MG63 (cell line): ENCODE measurements at regions not wholly inside any gene's neighbourhood (a gene's known extent, or its start where the extent isn't known, plus 50 kb on each side); places are given as distances from the start of the nearest gene placed in this dataset.

Experiments
- DNase-seq: peaks from one replicate; pipeline ENCODE4 v3.0.0-alpha.2; 2020
- H3K27me3 ChIP-seq: fragments of 250-450 bp; sonication (Bioruptor Pico); 2 replicates; pipeline ENCODE4 v1.5.1; 2020; ENCODE audit warnings: mild to moderate bottlenecking, moderate library complexity
- H3K36me3 ChIP-seq: fragments of 250-450 bp; sonication (Bioruptor Pico); 2 replicates; pipeline ENCODE4 v1.5.1; 2020; ENCODE audit warnings: mild to moderate bottlenecking, moderate library complexity
- H3K4me3 ChIP-seq: fragments of 250-450 bp; sonication (Bioruptor Pico); 2 replicates; pipeline ENCODE4 v1.5.1; 2020; ENCODE audit warnings: mild to moderate bottlenecking, moderate library complexity
- H3K9me3 ChIP-seq: fragments of 250-450 bp; sonication (Bioruptor Pico); 2 replicates; pipeline ENCODE4 v1.5.1; 2020; ENCODE audit warnings: mild to moderate bottlenecking, moderate library complexity

DNA sequence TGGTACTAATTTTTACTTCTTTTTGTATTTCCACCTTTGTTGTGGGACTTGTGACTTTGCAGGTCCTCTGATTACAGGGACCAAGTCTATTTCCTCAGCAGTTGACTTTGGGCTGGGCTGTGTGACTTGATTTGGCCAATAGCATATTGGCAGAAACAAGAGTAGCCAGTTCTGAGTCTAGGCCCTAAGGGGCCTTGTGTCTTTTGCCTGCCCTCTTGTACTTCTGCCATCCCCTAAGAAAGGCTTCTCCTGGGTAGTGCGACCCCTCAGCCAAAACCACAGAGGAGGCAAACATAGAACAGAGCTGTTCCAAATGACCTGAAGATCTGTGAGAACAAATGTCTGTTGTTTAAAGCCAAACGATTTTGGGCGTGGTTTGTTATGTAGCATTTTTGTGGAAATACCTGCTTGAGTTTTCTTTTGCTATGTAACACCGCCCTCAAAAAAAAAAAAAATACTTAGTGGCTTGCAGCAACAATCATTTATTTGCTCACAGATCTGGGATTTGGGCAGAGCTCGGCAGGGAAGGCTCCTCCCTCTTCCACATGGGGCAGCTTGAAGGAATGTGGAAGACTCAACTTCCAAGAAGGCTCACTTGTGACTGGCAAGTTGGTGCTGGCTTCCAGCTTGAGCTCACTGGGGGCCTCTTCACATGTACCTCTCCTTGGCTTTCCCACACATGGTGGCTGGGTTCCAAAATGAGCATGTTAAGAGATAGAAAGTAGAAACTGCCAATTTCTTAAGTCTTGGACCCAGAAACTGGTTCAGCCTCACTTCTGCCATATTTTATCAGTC lies 423.0 kb upstream of the CNKSR2 start:
- Histone ChIP-seq H3K9me3 (no peaks in the 10 kb centered on the region), H3K4me3 (no peak overlapping the region), H3K36me3 (no peaks in the 10 kb centered on the region), H3K27me3 (no peaks in the 10 kb centered on the region)
- DNase-seq: no peak

- no peak for DNase-seq
- H3K27me3 ChIP-seq: no peaks in the 10 kb centered on the region
- no peaks in the 10 kb centered on the region for H3K9me3 ChIP-seq
- no peaks in the 10 kb centered on the region for H3K36me3 ChIP-seq
- H3K4me3 ChIP-seq: no peak overlapping the region
Observed at GRCh38 chrX:20947411-20947912, 426.8 kb upstream of the CNKSR2 start.

GRCh38 chrX:20913760-20914159 lies 460.5 kb upstream of the CNKSR2 start:
- Histone ChIP-seq H3K27me3 (no peaks in the 10 kb centered on the region), H3K4me3 (no peak overlapping the region), H3K9me3 (no peaks in the 10 kb centered on the region), H3K36me3 (no peaks in the 10 kb centered on the region)
- no peak for DNase-seq

GRCh38 chrX:20906571-20906970 lies 467.6 kb upstream of the CNKSR2 start:
- Histone ChIP-seq H3K4me3 (no peak overlapping the region), H3K36me3 (no peaks in the 10 kb centered on the region), H3K9me3 (no peaks in the 10 kb centered on the region), H3K27me3 (no peaks in the 10 kb centered on the region)
- DNase-seq: no peak

DNA sequence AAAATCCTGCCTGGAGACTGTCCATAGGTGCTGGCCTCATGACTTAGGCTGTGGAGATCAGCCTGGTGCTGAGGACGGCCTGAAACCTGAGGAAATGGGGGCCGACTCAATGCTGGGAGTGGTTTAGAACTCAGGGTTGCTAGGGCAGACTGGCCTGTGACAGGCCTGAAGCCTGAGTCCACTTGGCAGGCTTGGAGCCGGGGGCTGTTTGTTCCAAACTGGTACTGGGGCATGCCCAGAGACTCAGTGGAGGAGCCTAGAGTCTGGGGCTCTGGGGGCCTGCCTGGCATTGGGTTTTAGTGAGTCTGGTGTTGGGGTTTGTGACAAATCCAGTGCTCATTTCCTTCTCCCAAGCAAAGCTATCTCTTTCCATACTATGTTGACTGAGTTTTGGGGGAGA lies 489.7 kb upstream of the CNKSR2 start:
- no peaks in the 10 kb centered on the region for H3K36me3 ChIP-seq
- no peaks in the 10 kb centered on the region for H3K27me3 ChIP-seq
- no peaks in the 10 kb centered on the region for H3K9me3 ChIP-seq
- DNase-seq: no peak
- no peak overlapping the region for H3K4me3 ChIP-seq

- Histone ChIP-seq H3K9me3 (no peaks in the 10 kb centered on the region), H3K4me3 (no peak overlapping the region), H3K36me3 (no peaks in the 10 kb centered on the region), H3K27me3 (no peaks in the 10 kb centered on the region)
- DNase-seq: no peak
Observed at GRCh38 chrX:20863649-20864048, 510.6 kb upstream of the CNKSR2 start.

DNA sequence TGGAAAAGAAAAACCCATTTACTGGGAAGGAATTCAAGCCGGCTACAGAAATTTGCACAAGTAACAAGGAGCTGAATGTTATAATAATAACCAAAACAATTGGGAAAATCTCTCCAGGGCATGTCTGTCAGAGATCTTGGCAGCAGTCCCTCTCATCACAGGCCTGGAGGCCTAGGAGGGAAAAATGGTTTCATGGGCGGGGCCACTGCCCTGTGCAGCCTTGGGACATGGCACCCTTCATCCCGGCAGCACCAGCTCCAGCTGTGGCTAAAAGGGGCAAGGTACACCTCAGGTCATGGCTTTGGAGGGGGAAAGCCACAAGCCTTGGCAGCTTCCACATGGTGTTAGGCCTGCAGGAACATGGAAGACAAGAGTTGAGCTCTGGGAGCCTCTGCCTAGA lies 513.1 kb upstream of the CNKSR2 start:
- H3K36me3 ChIP-seq: no peaks in the 10 kb centered on the region
- H3K27me3 ChIP-seq: no peaks in the 10 kb centered on the region
- DNase-seq: no peak
- no peaks in the 10 kb centered on the region for H3K9me3 ChIP-seq
- no peak overlapping the region for H3K4me3 ChIP-seq

GRCh38 chrX:20857746-20858145 lies 516.5 kb upstream of the CNKSR2 start:
- Histone ChIP-seq H3K4me3 (no peak overlapping the region), H3K36me3 (no peaks in the 10 kb centered on the region), H3K27me3 (no peaks in the 10 kb centered on the region), H3K9me3 (no peaks in the 10 kb centered on the region)
- no peak for DNase-seq

- Histone ChIP-seq H3K27me3 (no peaks in the 10 kb centered on the region), H3K9me3 (no peaks in the 10 kb centered on the region), H3K4me3 (no peak overlapping the region), H3K36me3 (no peaks in the 10 kb centered on the region)
- no peak for DNase-seq
Observed at GRCh38 chrX:20838477-20838876, 535.7 kb upstream of the CNKSR2 start.

DNA sequence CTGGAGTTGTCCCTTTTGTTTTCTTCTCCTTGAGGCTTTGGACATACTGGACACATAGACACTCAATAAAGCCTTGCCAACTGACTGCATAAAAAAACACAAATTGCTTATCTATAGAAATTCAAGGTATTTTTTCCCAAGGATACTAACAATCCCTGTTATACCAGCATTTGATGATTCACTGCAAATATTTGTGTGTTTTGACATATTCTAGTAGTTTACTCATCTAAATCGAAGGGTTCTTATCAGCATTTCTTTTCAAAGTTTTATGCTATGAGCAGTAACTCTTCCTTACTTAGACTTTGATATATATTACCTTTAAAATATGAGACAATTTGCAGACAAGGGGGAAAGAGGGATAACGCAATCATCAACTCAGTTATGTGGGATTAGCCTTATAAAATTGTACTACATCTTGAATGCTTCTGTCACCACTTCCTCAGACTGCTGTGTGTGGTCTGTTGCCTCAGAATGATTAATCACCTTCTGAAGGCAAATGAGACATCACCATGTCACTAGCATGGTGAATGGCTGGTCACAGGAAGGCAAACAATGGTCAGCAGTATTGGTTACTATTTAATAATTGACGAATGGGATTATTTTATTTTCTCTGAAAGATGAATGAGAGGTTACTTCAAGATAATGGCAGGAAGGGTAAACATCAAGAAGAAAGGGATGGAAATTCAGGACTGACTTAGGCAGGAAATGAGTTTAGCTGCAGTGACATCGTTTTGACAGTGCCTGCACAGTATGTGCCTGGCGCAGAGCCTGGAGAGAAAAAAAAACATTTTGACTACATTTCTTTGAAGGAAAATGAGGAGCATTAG lies 544.3 kb upstream of the CNKSR2 start:
- H3K9me3 ChIP-seq: no peaks in the 10 kb centered on the region
- H3K27me3 ChIP-seq: no peaks in the 10 kb centered on the region
- no peak overlapping the region for H3K4me3 ChIP-seq
- DNase-seq: no peak
- H3K36me3 ChIP-seq: no peaks in the 10 kb centered on the region

DNA sequence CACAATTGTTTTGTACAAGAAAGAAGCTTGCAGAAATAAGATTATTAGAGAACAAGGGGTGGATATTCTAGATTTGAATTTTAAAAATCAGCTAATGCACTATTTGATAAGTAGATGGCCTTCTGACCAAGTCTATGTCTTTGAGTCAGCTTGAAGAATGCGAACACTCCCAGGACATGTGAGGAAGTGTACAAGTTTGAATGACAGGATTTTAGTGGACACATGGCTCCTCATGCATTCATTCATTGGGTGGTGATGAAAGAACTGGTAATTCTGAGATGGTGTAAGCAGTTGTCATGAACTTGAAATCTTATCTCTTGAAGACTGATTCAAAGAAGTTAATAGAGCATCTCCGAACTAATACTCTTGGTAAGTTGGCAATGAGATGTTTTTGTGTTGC lies 548.2 kb upstream of the CNKSR2 start:
- Histone ChIP-seq H3K27me3 (no peaks in the 10 kb centered on the region), H3K9me3 (no peaks in the 10 kb centered on the region), H3K4me3 (no peak overlapping the region), H3K36me3 (no peaks in the 10 kb centered on the region)
- no peak for DNase-seq

GRCh38 chrX:20803971-20804370 lies 537.3 kb upstream of the RPS6KA3 start:
- H3K9me3 ChIP-seq: no peaks in the 10 kb centered on the region
- H3K27me3 ChIP-seq: no peaks in the 10 kb centered on the region
- H3K36me3 ChIP-seq: no peaks in the 10 kb centered on the region
- no peak overlapping the region for H3K4me3 ChIP-seq
- DNase-seq: no peak

DNA sequence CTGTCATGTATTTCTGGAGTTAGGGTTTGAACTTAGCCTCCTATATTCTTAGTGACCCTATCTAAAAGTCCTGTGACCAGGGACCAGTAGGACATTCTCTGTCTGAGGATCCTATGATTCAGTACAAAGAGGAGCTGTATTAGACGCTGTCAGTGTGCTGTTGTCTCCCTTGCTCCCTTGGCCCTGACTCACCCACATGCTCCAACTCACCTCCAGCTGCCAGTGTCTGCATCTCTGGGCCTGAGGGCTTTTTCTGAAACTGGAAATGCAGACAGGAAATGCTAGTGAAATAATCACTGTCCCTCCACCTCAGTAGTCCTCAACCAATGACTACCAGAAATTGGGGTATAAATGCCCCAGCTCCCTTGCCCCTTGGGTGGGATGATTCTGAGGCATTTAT lies 535.3 kb upstream of the RPS6KA3 start:
- H3K27me3 ChIP-seq: no peaks in the 10 kb centered on the region
- H3K4me3 ChIP-seq: no peak overlapping the region
- H3K36me3 ChIP-seq: no peaks in the 10 kb centered on the region
- H3K9me3 ChIP-seq: no peaks in the 10 kb centered on the region
- no peak for DNase-seq

- H3K9me3 ChIP-seq: no peaks in the 10 kb centered on the region
- DNase-seq: no peak
- no peaks in the 10 kb centered on the region for H3K36me3 ChIP-seq
- no peak overlapping the region for H3K4me3 ChIP-seq
- no peaks in the 10 kb centered on the region for H3K27me3 ChIP-seq
Observed at GRCh38 chrX:20796450-20796849, 529.7 kb upstream of the RPS6KA3 start.

- no peaks in the 10 kb centered on the region for H3K27me3 ChIP-seq
- H3K4me3 ChIP-seq: no peak overlapping the region
- H3K9me3 ChIP-seq: no peaks in the 10 kb centered on the region
- DNase-seq: no peak
- no peaks in the 10 kb centered on the region for H3K36me3 ChIP-seq
Observed at GRCh38 chrX:20789103-20789502, 522.4 kb upstream of the RPS6KA3 start.

DNA sequence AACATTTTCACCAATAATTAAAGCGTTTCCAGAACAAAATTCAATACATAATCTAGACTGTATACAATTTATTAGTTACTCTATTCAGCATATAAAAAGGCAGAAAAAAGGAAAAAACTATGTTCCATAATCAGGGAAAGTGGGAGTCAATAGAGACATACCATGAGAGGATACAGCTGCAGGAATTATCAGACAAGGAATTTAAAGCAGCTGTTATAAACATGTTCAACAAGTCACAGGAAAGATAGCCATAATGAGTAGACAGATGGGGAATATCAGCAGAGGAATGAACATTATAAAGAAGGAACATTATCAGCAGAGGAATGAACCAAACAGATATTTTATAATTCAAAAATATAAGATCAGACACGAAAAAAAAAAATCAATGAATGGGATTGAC lies 500.6 kb upstream of the RPS6KA3 start:
- H3K4me3 ChIP-seq: no peak overlapping the region
- no peak for DNase-seq
- no peaks in the 10 kb centered on the region for H3K9me3 ChIP-seq
- H3K27me3 ChIP-seq: no peaks in the 10 kb centered on the region
- H3K36me3 ChIP-seq: no peaks in the 10 kb centered on the region

DNA sequence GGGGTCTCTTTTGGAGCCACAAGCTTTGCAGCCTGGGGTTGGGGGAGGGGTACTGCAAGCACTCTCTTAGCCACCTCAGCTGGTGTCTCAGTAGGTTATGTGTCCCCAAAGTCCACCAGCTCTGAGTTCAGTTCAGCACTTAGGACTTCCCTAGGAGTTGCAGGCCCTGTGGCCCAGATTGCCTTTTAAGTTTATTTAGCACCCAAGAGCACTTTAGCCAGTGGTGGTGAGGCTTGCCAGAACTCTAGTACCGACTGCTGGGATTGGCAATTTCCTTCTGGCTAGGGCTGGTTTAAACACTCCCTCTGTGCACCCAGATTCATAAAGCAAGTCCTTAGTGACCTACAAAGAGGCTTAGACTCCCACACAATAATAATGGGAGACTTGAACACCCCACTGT lies 489.9 kb upstream of the RPS6KA3 start:
- H3K9me3 ChIP-seq: no peaks in the 10 kb centered on the region
- no peaks in the 10 kb centered on the region for H3K27me3 ChIP-seq
- DNase-seq: no peak
- no peaks in the 10 kb centered on the region for H3K36me3 ChIP-seq
- no peak overlapping the region for H3K4me3 ChIP-seq

DNA sequence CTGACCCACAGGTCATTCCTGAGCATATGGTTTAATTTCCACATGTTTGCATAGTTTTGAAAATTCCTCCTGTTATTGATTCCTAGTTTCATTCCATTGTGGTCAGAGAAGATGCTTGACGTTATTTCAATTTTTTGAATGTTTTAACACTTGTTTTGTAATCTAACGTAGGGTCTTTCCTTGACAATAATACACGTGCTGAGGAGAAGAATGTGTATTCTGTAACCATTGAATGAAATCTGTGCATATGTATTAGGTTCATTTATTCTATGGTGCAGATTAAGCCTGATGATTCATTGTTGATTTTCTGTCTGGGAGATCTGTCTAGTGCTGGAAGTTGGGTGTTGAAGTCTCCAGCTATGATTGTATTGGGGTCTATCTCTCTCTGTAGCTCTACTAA lies 486.4 kb upstream of the RPS6KA3 start:
- Histone ChIP-seq H3K9me3 (no peaks in the 10 kb centered on the region), H3K27me3 (no peaks in the 10 kb centered on the region), H3K4me3 (no peak overlapping the region), H3K36me3 (no peaks in the 10 kb centered on the region)
- no peak for DNase-seq
